ENCODE measurements at regions not wholly inside any gene's neighbourhood (a gene's known extent, or its start where the extent isn't known, plus 50 kb on each side); places are given as distances from the start of the nearest gene placed in this dataset.

DNA sequence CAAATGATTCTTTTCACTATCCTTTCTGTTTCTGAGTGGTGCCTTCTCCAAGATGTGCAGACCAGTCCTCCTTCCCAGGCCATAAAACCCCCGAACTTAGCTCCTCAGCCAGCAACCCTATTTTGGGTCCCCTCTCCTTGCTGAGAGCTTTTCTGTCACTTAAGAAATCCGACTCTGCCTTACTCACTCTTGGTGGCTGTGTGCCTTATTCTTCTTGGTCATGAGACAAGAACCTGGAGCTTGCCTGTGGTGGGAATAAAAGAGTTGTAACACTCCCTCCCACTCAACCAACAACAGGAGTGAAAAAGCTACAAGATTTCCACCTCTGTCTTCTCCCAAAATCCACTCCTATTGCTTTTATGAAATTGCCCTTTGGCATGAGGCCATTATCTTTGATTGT is 62.6 kb downstream of the RPS12 start:
- TF ChIP-seq, protein P1, sequence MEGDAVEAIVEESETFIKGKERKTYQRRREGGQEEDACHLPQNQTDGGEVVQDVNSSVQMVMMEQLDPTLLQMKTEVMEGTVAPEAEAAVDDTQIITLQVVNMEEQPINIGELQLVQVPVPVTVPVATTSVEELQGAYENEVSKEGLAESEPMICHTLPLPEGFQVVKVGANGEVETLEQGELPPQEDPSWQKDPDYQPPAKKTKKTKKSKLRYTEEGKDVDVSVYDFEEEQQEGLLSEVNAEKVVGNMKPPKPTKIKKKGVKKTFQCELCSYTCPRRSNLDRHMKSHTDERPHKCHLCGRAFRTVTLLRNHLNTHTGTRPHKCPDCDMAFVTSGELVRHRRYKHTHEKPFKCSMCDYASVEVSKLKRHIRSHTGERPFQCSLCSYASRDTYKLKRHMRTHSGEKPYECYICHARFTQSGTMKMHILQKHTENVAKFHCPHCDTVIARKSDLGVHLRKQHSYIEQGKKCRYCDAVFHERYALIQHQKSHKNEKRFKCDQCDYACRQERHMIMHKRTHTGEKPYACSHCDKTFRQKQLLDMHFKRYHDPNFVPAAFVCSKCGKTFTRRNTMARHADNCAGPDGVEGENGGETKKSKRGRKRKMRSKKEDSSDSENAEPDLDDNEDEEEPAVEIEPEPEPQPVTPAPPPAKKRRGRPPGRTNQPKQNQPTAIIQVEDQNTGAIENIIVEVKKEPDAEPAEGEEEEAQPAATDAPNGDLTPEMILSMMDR (IDR thresholded peaks at IDR 0.05), result no peak
- no peak for TF ChIP-seq POLR2AphosphoS5 (IDR thresholded peaks at IDR 0.05; ENCODE audit: low read depth, low read length)
- TF ChIP-seq YY1 (IDR thresholded peaks at IDR 0.05; ENCODE audit: low read depth), result no peak
- TF ChIP-seq NRF1 (IDR thresholded peaks at IDR 0.05; ENCODE audit: low read depth, low read length), result no peak
- TF ChIP-seq RCOR1 (IDR thresholded peaks at IDR 0.05; ENCODE audit: low read length), result no peak
- TF ChIP-seq GABPA (IDR thresholded peaks at IDR 0.05; ENCODE audit: low read depth), result no peak
- no peak for TF ChIP-seq FOXM1 (IDR thresholded peaks at IDR 0.05; ENCODE audit: low read depth)
- TF ChIP-seq ELF1 (IDR thresholded peaks at IDR 0.05), result no peak
- TF ChIP-seq TEAD4 (IDR thresholded peaks at IDR 0.05; ENCODE audit: borderline replicate concordance, insufficient read depth), result no peak
- TF ChIP-seq RAD21 (IDR thresholded peaks at IDR 0.05; ENCODE audit: low read length), result no peak

All from SK-N-SH (cell line).